Kidney tubule cell (primary cell): ENCODE measurements at regions not wholly inside any gene's neighbourhood (a gene's known extent, or its start where the extent isn't known, plus 50 kb on each side); places are given as distances from the start of the nearest gene placed in this dataset.
A peak's percentile ranks its signal among the peaks of the same experiment; 100 is the strongest.

Source experiments
- DNase-seq: peaks from one replicate; pipeline ENCODE4 v3.0.0-alpha.2; 2018; ENCODE audit warnings: low spot score

- no peak for DNase-seq
Measured at GRCh38 chr4:141290771-141291170, 70.1 kb downstream of the ZNF330 start.

- no peak for DNase-seq
Measured at GRCh38 chr4:141294306-141294705, 73.6 kb downstream of the ZNF330 start.

DNA sequence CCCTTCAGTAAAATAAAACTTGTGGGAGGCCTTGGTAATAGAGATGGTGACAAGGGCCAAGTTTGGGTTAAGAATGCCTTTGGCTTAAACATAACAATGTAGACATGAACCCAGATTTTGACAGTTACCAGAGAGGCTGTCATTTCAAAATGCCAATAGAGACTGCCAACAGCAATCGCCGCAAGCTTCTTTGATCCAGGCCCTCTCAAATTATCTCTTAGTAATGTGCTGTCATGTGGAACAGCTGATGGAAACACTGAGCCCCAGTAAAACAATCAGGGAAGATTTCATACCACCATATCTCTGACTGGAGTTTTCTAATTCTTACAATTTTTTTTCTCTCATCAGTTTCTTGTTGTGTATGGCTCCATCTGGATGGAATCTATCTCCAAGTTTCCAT lies 80.5 kb downstream of the ZNF330 start:
- DNase-seq: no peak

DNA sequence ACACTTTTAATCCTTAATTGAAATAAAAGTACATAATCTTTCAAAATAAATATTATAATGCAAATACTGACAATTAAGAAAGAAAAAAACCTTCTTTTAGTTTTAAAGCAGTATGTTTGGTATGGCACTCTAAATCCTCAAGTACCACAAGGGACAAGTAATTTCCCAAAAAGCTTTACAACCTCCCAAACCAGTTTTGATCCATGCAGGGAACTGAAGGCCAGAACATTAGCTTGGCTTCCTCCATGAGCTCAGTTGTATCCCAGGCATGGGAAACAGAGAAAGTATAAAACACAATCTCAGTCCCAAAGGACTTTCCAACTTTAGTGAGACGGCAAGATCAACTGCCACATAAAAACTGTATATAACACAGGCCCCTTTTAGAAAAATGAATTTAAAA lies 82.2 kb downstream of the ZNF330 start:
- no peak for DNase-seq

DNA sequence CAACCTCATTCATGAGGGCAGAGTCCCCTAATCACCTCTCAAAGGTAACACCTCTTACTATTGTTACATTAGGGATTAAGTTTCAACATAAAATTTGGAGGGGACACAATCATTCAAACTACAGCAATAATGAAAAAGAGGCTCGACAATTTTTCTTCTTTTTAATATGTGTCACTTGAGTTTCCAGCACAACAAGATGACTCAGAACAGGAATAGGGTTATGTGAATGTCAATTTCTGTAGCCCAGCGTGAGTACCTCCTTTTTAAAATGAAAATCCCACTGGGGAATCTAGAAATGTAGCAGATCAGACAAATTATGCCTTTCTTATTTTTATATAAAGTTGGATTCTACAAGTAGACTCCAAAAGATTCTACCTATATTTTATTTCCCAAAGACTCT lies 83.7 kb downstream of the ZNF330 start:
- DNase-seq: no peak

GRCh38 chr4:141306331-141306730 lies 85.6 kb downstream of the ZNF330 start:
- no peak for DNase-seq

- peak; percentile 99 for DNase-seq
Measured at GRCh38 chr4:141307241-141307689, 86.6 kb downstream of the ZNF330 start.

GRCh38 chr4:141309874-141310273 lies 89.2 kb downstream of the ZNF330 start:
- no peak for DNase-seq

DNA sequence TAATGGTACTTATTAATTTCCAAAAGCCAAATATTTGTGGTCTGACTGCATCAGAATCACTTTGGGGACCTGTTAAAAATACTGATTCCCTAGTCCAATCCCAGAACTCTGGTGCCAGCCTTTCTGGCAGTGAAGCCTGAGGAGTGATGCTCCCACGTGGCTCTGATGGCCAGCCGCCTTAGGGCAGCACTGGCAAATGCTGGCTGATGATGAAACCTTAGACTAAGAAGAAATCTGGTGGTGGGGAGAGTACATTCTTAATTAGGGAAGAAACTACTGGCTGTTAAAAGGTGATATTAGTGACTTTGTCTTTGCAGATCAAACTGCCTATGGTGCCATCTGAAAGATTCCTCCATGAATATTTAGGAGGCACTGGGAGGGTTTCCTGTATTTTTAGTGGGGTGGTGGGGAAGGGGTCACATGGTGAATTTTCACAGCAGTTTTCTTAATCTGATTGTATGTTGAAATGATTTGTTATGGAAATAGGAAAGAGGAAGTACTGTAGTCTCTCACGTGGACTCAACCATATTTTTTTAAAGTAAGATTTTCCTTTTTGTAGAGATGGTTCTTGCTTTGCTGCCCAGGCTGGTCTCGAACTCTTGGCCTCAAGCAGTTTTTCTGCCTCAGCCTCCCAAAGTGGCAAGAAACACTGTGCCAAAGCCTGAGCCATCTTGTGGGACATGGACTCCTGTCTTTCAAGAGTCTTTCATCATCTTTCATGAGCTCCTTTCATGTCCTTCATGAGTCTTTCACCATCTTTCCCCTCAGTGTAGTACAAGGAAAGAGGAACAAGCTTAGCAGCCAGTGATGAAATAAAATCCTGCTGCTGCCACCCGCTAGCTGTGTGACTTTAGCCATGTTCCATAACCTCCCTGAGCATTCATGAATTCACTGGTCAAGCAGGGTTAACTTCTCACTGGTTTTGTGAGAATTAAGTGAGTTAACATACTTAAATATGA lies 90.8 kb downstream of the ZNF330 start:
- no peak for DNase-seq

DNA sequence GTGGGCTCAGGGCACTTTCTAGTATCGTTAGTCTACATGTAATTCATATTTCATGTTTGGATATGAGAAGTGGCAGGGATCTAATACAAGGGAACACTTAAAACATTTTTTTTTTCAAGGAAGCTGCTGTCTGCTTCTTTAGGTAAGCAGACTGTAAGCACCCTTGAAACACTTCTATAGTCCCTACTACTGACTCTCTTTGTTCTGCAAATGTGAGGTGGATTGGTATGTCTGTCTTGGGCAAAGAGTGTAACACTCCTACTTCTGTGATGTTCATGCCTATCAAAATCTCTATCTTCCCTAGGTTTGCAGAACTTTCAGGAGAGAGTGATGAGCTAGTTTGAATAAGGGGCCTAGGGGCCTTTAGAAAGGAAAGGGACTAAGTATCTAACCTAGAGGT lies 93.9 kb downstream of the ZNF330 start:
- no peak for DNase-seq

DNA sequence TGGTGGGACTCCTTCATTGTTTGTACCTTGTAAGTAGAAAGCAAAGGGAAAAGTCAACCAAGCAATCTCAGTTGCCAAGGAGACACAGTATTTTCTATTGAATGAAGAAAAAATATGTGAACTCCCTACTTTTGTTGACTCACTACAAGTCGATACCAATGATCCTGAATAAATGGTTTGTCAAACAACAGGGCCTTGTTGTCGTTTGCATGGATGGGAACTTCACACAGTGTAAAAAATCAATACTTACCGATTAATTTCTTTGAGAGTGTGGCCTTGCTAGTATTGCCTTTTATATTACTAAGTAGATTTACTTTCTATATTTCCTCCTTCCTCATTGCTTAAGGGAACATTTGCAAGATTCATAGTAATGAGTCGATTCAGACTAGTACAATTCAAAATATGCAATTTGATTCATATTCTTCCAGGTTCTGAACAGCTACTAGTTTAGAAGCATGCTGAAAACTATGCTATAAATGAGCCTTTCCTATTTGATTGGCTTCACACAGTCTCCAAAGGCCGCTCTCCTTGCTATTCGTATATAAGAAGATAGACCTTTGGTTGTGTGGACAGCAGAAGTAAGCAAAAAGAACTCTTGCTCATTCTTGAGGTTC lies 108.0 kb downstream of the ZNF330 start:
- no peak for DNase-seq

GRCh38 chr4:141329174-141329569 lies 108.5 kb downstream of the ZNF330 start:
- DNase-seq: no peak

DNA sequence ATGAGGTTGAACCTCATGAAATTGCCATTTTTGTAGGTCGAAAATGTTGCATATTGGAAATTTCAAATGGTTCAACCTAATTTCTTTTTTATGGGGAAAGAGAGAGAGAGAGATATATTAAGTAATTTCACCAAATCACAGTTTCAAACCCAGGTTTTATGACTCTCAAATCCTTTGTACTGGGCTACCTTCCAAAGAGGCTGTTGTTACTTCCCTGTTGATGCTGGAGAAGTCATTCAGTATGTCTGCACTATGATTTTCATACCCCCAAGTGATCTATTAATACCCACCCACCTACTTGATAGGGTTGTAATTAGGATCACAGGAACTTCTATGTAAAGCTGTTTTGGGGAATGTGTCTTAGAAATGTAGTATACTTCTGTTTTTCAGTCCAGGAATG lies 109.9 kb downstream of the ZNF330 start:
- DNase-seq: no peak

DNA sequence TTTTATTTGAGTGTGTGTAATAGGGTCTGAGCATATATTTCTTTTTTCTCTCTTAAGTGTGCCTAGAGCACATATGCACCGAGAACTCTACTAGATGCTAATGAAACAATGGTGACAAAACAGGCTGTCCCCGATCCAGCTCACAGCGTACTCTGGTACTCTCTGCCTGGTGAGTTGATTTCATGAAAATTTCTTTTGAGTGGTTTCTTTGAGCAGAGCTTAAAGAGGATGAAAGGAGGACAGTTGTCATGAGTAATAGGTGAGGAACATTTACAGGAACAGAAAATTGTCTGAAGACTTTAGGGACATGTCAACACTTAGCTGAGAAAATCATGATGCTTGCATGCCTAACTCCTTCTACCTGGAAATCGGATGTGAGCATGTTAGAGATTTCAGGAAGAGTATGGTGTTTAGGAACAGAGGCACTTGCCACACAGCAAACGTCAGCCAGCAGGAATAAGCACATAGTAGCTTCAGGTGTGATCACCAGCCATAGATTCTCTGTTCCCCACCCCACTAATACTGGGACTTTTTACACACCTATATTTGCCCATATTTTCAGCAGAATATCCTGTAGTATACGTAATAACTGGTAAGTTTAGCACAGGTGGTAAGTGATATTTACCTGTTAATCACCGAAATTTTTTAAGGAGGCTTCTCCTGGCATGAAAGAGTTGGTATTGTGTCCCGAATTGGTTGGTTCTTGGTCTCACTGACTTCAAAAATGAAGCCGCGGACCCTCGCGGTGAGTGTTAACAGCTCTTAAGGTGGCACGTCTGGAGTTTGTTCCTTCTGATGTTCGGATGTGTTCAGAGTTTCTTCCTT lies 111.1 kb downstream of the ZNF330 start:
- DNase-seq: peak; percentile 28

DNA sequence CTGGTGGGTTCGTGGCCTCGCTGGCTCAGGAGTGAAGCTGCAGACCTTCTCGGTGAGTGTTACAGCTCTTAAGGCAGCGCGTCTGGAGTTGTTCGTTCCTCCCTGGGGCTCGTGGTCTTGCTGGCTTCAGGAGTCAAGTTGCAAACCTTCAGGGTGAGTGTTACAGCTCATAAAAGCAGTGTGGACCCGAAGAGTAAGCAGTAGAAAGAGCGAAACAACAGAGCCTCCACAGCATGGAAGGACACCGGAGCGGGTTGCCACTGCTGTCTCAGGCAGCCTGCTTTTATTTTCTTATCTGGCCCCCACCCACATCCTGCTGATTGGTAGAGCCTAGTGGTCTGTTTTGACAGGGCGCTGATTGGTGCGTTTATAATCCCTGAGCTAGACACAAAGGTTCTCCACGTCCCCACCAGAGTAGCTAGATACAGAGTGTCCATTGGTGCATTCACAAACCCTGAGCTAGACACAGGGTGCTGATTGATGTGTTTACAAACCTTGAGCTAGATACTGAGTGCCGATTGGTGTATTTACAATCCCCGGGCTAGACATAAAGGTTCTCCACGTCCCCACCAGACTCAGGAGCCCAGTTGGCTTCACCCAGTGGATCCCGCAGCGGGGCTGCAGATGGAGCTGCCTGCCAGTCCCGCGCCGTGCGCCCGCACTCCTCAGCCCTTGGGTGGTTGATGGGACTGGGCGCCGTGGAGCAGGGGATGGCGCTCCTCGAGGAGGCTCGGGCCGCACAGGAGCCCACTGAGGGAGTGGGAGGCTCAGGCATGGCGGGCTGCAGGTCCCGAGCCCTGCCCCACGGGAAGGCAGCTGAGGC lies 111.9 kb downstream of the ZNF330 start:
- DNase-seq: peak; percentile 87

- peak; percentile 47 for DNase-seq
Measured at GRCh38 chr4:141333456-141334230, 112.9 kb downstream of the ZNF330 start.

GRCh38 chr4:141335166-141335565 lies 114.5 kb downstream of the ZNF330 start:
- no peak for DNase-seq

- no peak for DNase-seq
Measured at GRCh38 chr4:141338238-141338637, 117.5 kb downstream of the ZNF330 start.

DNA sequence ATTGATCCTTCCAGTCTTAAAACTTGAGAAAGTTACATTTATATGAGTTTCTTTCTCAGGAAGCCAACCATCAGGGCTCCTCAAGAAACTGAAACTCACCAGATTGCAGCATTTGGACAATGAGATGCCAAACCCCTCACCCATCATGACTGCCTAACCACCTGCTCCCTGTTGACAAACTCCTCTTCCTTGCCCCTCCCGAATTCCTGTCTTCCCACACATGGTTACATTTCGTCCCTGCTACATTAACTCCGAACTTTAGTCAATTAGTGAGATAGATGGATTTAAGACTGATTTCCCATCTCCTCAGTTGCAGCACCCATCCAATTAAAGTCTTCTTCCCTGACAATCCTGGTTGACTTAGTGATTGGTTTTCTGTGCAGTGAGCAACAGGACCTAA lies 118.7 kb downstream of the ZNF330 start:
- peak; percentile 49 for DNase-seq

DNA sequence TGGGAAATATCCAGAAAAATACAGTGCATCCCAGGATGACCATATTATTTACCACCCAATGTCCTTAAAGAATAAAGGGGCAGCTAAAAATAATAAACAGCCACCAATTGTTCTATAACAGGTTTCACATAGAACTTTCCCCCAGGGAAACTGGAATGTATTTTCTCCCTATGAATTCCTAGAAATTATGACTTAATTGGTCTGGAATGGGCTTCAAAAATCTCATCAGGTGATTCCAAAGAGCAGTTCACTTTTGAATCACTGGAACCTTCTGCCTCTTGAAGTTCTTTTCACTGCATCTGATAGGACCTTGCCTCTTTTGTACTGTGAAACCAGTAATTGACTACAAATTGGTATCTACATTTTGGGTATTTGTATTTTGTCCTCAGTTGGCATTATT lies 119.3 kb downstream of the ZNF330 start:
- peak; percentile 69 for DNase-seq

DNA sequence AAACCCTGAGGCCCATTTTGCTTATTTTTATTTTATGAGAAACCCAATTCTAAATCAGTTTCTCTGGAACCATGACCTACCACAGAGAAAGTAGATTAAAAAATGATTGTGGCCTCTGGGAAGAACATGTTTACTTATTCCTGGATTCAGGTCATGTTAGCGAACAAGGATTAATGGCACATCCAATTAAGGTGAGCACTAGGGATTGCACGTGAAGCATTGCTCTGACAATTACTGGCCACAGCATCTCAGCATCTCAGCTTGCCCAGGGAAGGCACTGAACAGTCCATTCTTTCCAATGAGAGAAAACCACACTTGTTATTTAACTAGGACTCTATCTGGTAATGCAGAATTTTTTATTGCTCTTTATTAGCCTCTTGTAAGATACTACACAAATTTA lies 119.8 kb downstream of the ZNF330 start:
- DNase-seq: no peak
